Adrenal gland (tissue), 5 donors: ENCODE measurements at regions not wholly inside any gene's neighbourhood (a gene's known extent, or its start where the extent isn't known, plus 50 kb on each side); places are given as distances from the start of the nearest gene placed in this dataset.

Source experiments
- CTCF ChIP-seq, 6 experiments: fragments of 450-650 bp in 4 of 6; fragments of 200-600 bp in 2 of 6; sonication (generic) in 1 of 6; IDR thresholded peaks; 1 replicate in 5 of 6; 2 replicates in 1 of 6; pipeline versions ENCODE4 v1.5.1 to v1.8.0; 2016 to 2021; ENCODE audit warnings: antibody characterized with exemption in 6 of 6, mild to moderate bottlenecking in 2 of 6, moderate library complexity in 1 of 6
- POLR2A ChIP-seq, 2 donors: fragments of 450-650 bp; IDR thresholded peaks; one replicate each; pipeline ENCODE4 v1.6.1; 2017; ENCODE audit warnings: antibody characterized with exemption in 2 of 2, mild to moderate bottlenecking in 2 of 2, moderate library complexity in 1 of 2
- donor health status: DM: no; HTN: no; CAD: no.

GRCh38 chr9:3058409-3058808 lies 214.5 kb upstream of the PUM3 start:
- TF ChIP-seq CTCF (IDR thresholded peaks at IDR 0.05) (no peak), POLR2A (IDR thresholded peaks at IDR 0.05) (no peak)
